ENCODE measurements at regions not wholly inside any gene's neighbourhood (a gene's known extent, or its start where the extent isn't known, plus 50 kb on each side); places are given as distances from the start of the nearest gene placed in this dataset.

GRCh38 chr6:885051-885590 is 192.2 kb upstream of the EXOC2 start:
- Histone ChIP-seq H3K27ac (ENCODE audit: low read depth, low read length) (no peak overlapping the region), H3K4me3 (replicated peaks in 1 of 2; ENCODE audit: low read depth in 1 of 2, low read length in 2 of 2) (no peak overlapping the region), H3K4me1 (ENCODE audit: control insufficient read depth in 1 of 2, insufficient read depth in 2 of 2, low read length in 2 of 2) (no peaks in the 10 kb centered on the region), H3K79me2 (ENCODE audit: insufficient read depth, low read length) (no peaks in the 10 kb centered on the region), H3K9ac (ENCODE audit: low read length) (no peak overlapping the region), H4K20me1 (ENCODE audit: insufficient read depth) (no peaks in the 10 kb centered on the region), H3K9me2 (ENCODE audit: insufficient read depth) (no peaks in the 10 kb centered on the region), H3K27me3 (ENCODE audit: insufficient read depth, low read length) (no peaks in the 10 kb centered on the region; the same call in 1 of the 2 replicates), H3K9me3 (ENCODE audit: control insufficient read depth in 1 of 2, insufficient read depth in 1 of 2, low read depth in 1 of 2, low read length in 2 of 2) (no peaks in the 10 kb centered on the region), H3K36me3 (ENCODE audit: control insufficient read depth in 1 of 2, insufficient read depth in 2 of 2, low read length in 2 of 2) (no peaks in the 10 kb centered on the region), H3K4me2 (ENCODE audit: low read length) (no peak overlapping the region), H2AFZ (ENCODE audit: low read depth, low read length, poor library complexity, severe bottlenecking) (no peak overlapping the region)
- no TSS peak for BruUV-seq (replicated peaks)
- RAD21 ChIA-PET (ENCODE audit: low non-redundant PET in 1 of 2, low total read pairs in 2 of 2, uncharacterized antibody in 2 of 2, unreplicated experiment in 2 of 2): no interaction called here
- CTCF ChIA-PET: no interaction called here
- TF ChIP-seq CBX3 (IDR thresholded peaks at IDR 0.05; ENCODE audit: low read depth) (no peak), ZFX (IDR thresholded peaks at IDR 0.05) (no peak), ZNF274 (IDR thresholded peaks at IDR 0.05; ENCODE audit: low read depth, low read length) (no peak), MAX (IDR thresholded peaks at IDR 0.05) (no peak), SIN3A (IDR thresholded peaks at IDR 0.05; ENCODE audit: low read depth) (no peak), YY1 (IDR thresholded peaks at IDR 0.05; ENCODE audit: extremely low read depth, insufficient replicate concordance, low read depth, low read length) (no peak), EZH2phosphoT487 (IDR thresholded peaks at IDR 0.05; ENCODE audit: borderline replicate concordance) (no peak), SRF (IDR thresholded peaks at IDR 0.05; ENCODE audit: low read depth) (no peak), ELF1 (IDR thresholded peaks at IDR 0.05; ENCODE audit: borderline replicate concordance, low read depth) (no peak), EZH2 (IDR thresholded peaks at IDR 0.05) (no peak), POLR2AphosphoS5 (IDR thresholded peaks at IDR 0.05; ENCODE audit: low read depth, low read length) (no peak), FOSL1 (IDR thresholded peaks at IDR 0.05; ENCODE audit: low read depth) (no peak), TCF7L2 (IDR thresholded peaks at IDR 0.05; ENCODE audit: borderline replicate concordance, extremely low read depth, insufficient read depth, insufficient read length) (no peak), JUND (IDR thresholded peaks at IDR 0.05) (no peak), CEBPB (IDR thresholded peaks at IDR 0.05; ENCODE audit: low read depth) (no peak), CTCF (IDR thresholded peaks at IDR 0.05 in 2 of 3, conservative IDR thresholded peaks at IDR 0.05 in 1 of 3; ENCODE audit: borderline replicate concordance in 1 of 3, insufficient read depth in 1 of 3, low read depth in 2 of 3, low read length in 2 of 3) (no peak), EGR1 (IDR thresholded peaks at IDR 0.05; ENCODE audit: low read depth) (no peak), RAD21 (IDR thresholded peaks at IDR 0.05; ENCODE audit: low read depth) (no peak), ZBTB33 (IDR thresholded peaks at IDR 0.05; ENCODE audit: extremely low read depth, insufficient replicate concordance, low read length) (no peak), ATF3 (IDR thresholded peaks at IDR 0.05) (no peak)
- POLR2A ChIA-PET: no interaction called here
- intact Hi-C loops (cut with micrococcal nuclease): no loop called here
- DNase-seq (ENCODE audit: low read depth, low spot score) (no peak), ATAC-seq (no peak)
